Nephron progenitor cell (in vitro differentiated cells): ENCODE measurements at regions not wholly inside any gene's neighbourhood (a gene's known extent, or its start where the extent isn't known, plus 50 kb on each side); places are given as distances from the start of the nearest gene placed in this dataset.

ENCODE experiments used
- DNase-seq: peaks from one replicate; pipeline ENCODE4 v3.0.0; 2021
- H3K27ac Mint-ChIP-seq: 2 replicates; pipeline ENCODE4 v1.8.0; 2021; ENCODE audit warnings: mild to moderate bottlenecking, moderate library complexity, mixed read lengths
- H3K27me3 Mint-ChIP-seq: 2 replicates; pipeline ENCODE4 v1.8.0; 2021; ENCODE audit warnings: mild to moderate bottlenecking, low read depth, mixed read lengths; ENCODE audit not compliant: poor library complexity
- H3K36me3 Mint-ChIP-seq: 2 replicates; pipeline ENCODE4 v1.8.0; 2021; ENCODE audit warnings: low read depth, mixed read lengths
- H3K4me1 Mint-ChIP-seq: 2 replicates; pipeline ENCODE4 v1.8.0; 2021; ENCODE audit warnings: mixed read lengths
- H3K4me3 Mint-ChIP-seq: 2 replicates; pipeline ENCODE4 v1.8.0; 2021; ENCODE audit warnings: mild to moderate bottlenecking, moderate library complexity, mixed read lengths
- H3K9me3 Mint-ChIP-seq: 2 replicates; pipeline ENCODE4 v1.8.0; 2021; ENCODE audit warnings: mild to moderate bottlenecking, moderate library complexity, mixed read lengths
- CTCF ChIP-seq: fragments of 200-600 bp; sonication (generic); IDR thresholded peaks from 2 replicates; pipeline ENCODE4 v1.5.0; 2021; ENCODE audit warnings: antibody characterized with exemption

DNA sequence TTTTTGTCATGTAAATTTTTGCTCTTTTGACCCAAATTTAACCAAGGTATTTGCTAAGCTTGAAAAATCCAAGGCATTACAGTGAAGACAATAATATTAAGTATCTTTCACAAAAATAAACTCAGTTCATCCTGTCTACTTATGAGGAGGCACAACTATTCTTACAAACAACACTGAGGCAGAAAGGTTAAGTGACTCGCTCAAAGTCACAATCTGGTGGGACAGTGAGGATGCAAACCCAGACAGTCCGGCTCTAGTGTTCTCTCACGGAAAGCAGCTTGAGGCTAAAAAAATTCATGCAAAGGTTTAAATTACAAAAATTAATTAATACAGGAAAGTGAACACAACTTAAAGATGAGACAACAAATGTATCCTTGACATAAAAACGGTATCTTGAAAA lies 125.3 kb downstream of the SIPA1L2 start:
- no peak for DNase-seq
- peaks cover 6% of the 10 kb centered on the region for H3K9me3 Mint-ChIP-seq
- H3K27ac Mint-ChIP-seq, result no peak overlapping the region
- TF ChIP-seq CTCF, result no peak
- no peak overlapping the region for H3K4me3 Mint-ChIP-seq
- H3K36me3 Mint-ChIP-seq, result peaks cover 14% of the 10 kb centered on the region
- no peaks in the 10 kb centered on the region for H3K27me3 Mint-ChIP-seq
- peaks cover 18% of the 10 kb centered on the region for H3K4me1 Mint-ChIP-seq

DNA sequence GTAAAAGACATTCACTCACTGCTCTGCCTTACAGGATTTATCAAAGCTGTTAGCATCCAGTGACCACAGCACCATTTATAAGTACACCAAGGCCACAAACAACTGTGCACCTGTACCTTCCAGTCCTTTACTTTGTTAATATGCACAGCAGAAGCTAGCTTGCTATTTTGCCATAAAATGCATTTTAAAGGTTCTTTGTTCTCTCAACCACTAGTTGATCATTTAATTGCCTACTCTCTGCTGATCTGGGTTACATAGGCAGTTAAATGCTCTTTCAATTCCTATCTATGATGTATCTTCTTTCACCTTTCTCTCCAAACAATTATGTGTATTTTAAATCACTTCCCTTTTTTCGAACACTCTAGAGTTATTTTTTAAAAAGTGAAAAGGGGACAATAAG lies 126.4 kb downstream of the SIPA1L2 start:
- H3K27me3 Mint-ChIP-seq, result no peaks in the 10 kb centered on the region
- DNase-seq, result no peak
- no peak overlapping the region for H3K27ac Mint-ChIP-seq
- H3K36me3 Mint-ChIP-seq, result peaks cover 14% of the 10 kb centered on the region
- H3K4me1 Mint-ChIP-seq, result peaks cover 10% of the 10 kb centered on the region
- H3K9me3 Mint-ChIP-seq, result peaks cover 6% of the 10 kb centered on the region
- no peak for TF ChIP-seq CTCF
- H3K4me3 Mint-ChIP-seq, result no peak overlapping the region

DNA sequence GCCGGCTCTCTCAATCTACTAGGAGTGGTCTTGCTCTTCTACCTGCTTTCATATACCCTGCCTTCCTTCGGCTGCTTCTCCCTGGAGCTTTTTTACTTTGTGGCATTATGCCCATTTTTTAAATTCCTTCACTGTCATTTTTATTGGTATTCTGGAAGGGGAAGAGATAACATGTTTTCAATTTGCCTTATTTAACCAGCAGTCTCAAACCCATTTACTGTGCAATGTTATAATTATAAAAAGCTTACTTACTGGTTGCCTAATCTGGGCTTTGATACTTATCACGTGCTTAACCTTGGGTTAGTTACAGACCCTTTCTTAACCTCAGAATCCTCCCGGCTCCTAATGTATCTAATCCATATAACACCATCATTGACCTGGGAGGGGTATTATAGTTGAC lies 128.1 kb downstream of the SIPA1L2 start:
- H3K27me3 Mint-ChIP-seq, result peaks cover 5% of the 10 kb centered on the region
- no peak for TF ChIP-seq CTCF
- DNase-seq, result no peak
- no peak overlapping the region for H3K4me3 Mint-ChIP-seq
- peaks cover 14% of the 10 kb centered on the region for H3K36me3 Mint-ChIP-seq
- no peak overlapping the region for H3K27ac Mint-ChIP-seq
- H3K9me3 Mint-ChIP-seq, result peaks cover 6% of the 10 kb centered on the region
- H3K4me1 Mint-ChIP-seq, result no peaks in the 10 kb centered on the region

- no peak for DNase-seq
- Mint-ChIP-seq H3K27me3 (peaks cover 5% of the 10 kb centered on the region), H3K4me3 (no peak overlapping the region), H3K27ac (no peak overlapping the region), H3K9me3 (no peaks in the 10 kb centered on the region), H3K4me1 (no peaks in the 10 kb centered on the region), H3K36me3 (peaks cover 5% of the 10 kb centered on the region)
- TF ChIP-seq CTCF, result no peak
Measured at GRCh38 chr1:232499188-232499587, 130.7 kb downstream of the SIPA1L2 start.

DNA sequence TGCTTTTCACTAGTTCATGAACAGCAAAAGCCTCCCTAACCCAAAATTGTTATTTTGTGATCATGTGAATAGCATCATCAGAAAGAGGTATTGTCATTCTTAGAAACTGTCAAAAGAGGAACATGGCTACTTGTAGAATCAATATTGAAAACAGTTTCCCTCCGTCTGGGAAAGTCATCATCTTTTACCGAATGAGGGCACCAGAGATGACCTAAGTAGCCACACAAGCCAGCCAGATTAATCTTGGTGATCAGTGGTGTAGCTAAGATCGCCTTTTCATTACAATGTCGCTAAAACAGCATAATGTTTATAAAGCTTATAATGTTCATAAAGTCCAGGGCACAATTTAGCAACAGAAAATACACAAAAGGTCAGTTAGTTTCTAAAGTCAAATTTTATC lies 136.1 kb downstream of the SIPA1L2 start:
- Mint-ChIP-seq H3K9me3 (no peaks in the 10 kb centered on the region), H3K4me1 (no peaks in the 10 kb centered on the region), H3K27ac (no peak overlapping the region), H3K27me3 (peaks cover 5% of the 10 kb centered on the region), H3K36me3 (peaks cover 17% of the 10 kb centered on the region), H3K4me3 (no peak overlapping the region)
- TF ChIP-seq CTCF, result no peak
- no peak for DNase-seq

DNA sequence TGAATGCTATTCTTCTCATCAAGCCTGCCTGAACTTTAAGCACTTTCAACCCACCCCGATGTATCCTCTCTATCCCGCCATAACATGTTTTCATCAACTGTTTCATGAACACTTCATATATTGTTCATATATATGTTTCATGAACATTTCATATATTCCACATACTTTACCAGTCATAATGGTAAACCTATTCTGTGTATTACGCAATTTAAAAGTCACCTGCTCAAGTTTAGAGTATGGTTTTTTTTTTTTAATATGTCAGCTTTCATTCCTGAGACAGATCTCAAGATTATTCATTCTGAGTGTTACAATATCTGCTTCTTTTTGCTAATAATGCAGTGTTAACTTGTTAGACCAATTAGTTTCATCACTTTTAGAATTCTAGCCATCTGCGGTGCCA lies 140.7 kb downstream of the SIPA1L2 start:
- no peak for DNase-seq
- H3K27me3 Mint-ChIP-seq, result no peaks in the 10 kb centered on the region
- no peak overlapping the region for H3K4me3 Mint-ChIP-seq
- TF ChIP-seq CTCF, result no peak
- H3K9me3 Mint-ChIP-seq, result no peaks in the 10 kb centered on the region
- no peak overlapping the region for H3K27ac Mint-ChIP-seq
- H3K36me3 Mint-ChIP-seq, result peaks cover 17% of the 10 kb centered on the region
- no peaks in the 10 kb centered on the region for H3K4me1 Mint-ChIP-seq
